HG03135 (cell line): ENCODE measurements at regions not wholly inside any gene's neighbourhood (a gene's known extent, or its start where the extent isn't known, plus 50 kb on each side); places are given as distances from the start of the nearest gene placed in this dataset.

Source experiments
- ATAC-seq: cut with Tn5 transposase; IDR thresholded peaks from one replicate; pipeline ENCODE4 v1.9.1; 2021; ENCODE audit warnings: mild to moderate bottlenecking, moderate library complexity; ENCODE audit not compliant: unreplicated experiment

- no peak for ATAC-seq
Observed at GRCh38 chr2:133806564-133806963, 238.3 kb upstream of the NCKAP5 start.

GRCh38 chr2:133809485-133809884 is 241.2 kb upstream of the NCKAP5 start:
- no peak for ATAC-seq

- no peak for ATAC-seq
Observed at GRCh38 chr2:133810559-133810958, 242.3 kb upstream of the NCKAP5 start.

- no peak for ATAC-seq
Observed at GRCh38 chr2:133811409-133812125, 243.3 kb upstream of the NCKAP5 start.

GRCh38 chr2:133812826-133813617 is 244.8 kb upstream of the NCKAP5 start:
- ATAC-seq: no peak

- no peak for ATAC-seq
Observed at GRCh38 chr2:133814890-133815289, 246.6 kb upstream of the NCKAP5 start.

- ATAC-seq: no peak
Observed at GRCh38 chr2:133816037-133816436, 247.8 kb upstream of the NCKAP5 start.

- ATAC-seq: no peak
Observed at GRCh38 chr2:133817680-133818566, 249.7 kb upstream of the NCKAP5 start.

- no peak for ATAC-seq
Observed at GRCh38 chr2:133818661-133819060, 250.4 kb upstream of the NCKAP5 start.

- ATAC-seq: no peak
Observed at GRCh38 chr2:133819906-133820305, 251.6 kb upstream of the NCKAP5 start.

- no peak for ATAC-seq
Observed at GRCh38 chr2:133821107-133821760, 253.0 kb upstream of the NCKAP5 start.

- ATAC-seq: no peak
Observed at GRCh38 chr2:133822517-133823225, 254.4 kb upstream of the NCKAP5 start.

GRCh38 chr2:133823226-133823550 is 254.9 kb upstream of the NCKAP5 start:
- ATAC-seq: no peak

- ATAC-seq: no peak
Observed at GRCh38 chr2:133824869-133825268, 256.6 kb upstream of the NCKAP5 start.

- ATAC-seq: no peak
Observed at GRCh38 chr2:133825778-133826177, 257.5 kb upstream of the NCKAP5 start.

- ATAC-seq: no peak
Observed at GRCh38 chr2:133828913-133829312, 260.6 kb upstream of the NCKAP5 start.

- ATAC-seq: no peak
Observed at GRCh38 chr2:133829450-133830020, 261.3 kb upstream of the NCKAP5 start.

- ATAC-seq: no peak
Observed at GRCh38 chr2:133833746-133834145, 265.5 kb upstream of the NCKAP5 start.

- no peak for ATAC-seq
Observed at GRCh38 chr2:133835821-133836619, 267.8 kb upstream of the NCKAP5 start.
